MCF 10A (cell line): ENCODE measurements at regions not wholly inside any gene's neighbourhood (a gene's known extent, or its start where the extent isn't known, plus 50 kb on each side); places are given as distances from the start of the nearest gene placed in this dataset.

Experiments
- BruUV-seq: library from RNA; stranded (reverse); fragments of 400-500 nt; replicated peaks from 2 replicates; lab custom pipeline; 2021; lab: Mats Ljungman, UMichigan
- CTCF ChIA-PET: fragments of 300-600 bp; sonication (Branson Sonifier 250); formaldehyde crosslinking; extraction: SDS; loops from one replicate; lab custom pipeline; 2021; ENCODE audit warnings: antibody characterized with exemption, inconsistent platforms; lab: Yijun Ruan, JAX
- POLR2A ChIA-PET: fragments of 300-600, 350-650 bp; sonication (Branson Sonifier 250); formaldehyde crosslinking; extraction: SDS; loops from one replicate; lab custom pipeline; 2020; ENCODE audit warnings: antibody characterized with exemption, inconsistent platforms; lab: Yijun Ruan, JAX
- DNase-seq: peaks from one replicate; pipeline ENCODE4 v3.0.0-alpha.2; 2018; ENCODE audit not compliant: unreplicated experiment
- H3K27ac Mint-ChIP-seq: one replicate; pipeline ENCODE4 v1.8.0; 2022; ENCODE audit warnings: mild to moderate bottlenecking, low read depth, mixed read lengths; ENCODE audit not compliant: unreplicated experiment
- H3K27me3 Mint-ChIP-seq: one replicate; pipeline ENCODE4 v1.8.0; 2022; ENCODE audit warnings: mixed read lengths; ENCODE audit not compliant: insufficient read depth, unreplicated experiment
- H3K36me3 Mint-ChIP-seq: one replicate; pipeline ENCODE4 v1.8.0; 2022; ENCODE audit warnings: mild to moderate bottlenecking, moderate library complexity, mixed read lengths; ENCODE audit not compliant: insufficient read depth, unreplicated experiment
- H3K4me1 Mint-ChIP-seq: one replicate; pipeline ENCODE4 v1.8.0; 2022; ENCODE audit warnings: mixed read lengths; ENCODE audit not compliant: insufficient read depth, unreplicated experiment
- H3K4me3 Mint-ChIP-seq: one replicate; pipeline ENCODE4 v1.8.0; 2022; ENCODE audit warnings: mild to moderate bottlenecking, moderate library complexity, mixed read lengths; ENCODE audit not compliant: unreplicated experiment
- H3K9me3 Mint-ChIP-seq: one replicate; pipeline ENCODE4 v1.8.0; 2022; ENCODE audit warnings: mixed read lengths; ENCODE audit not compliant: unreplicated experiment
- CTCF ChIP-seq: fragments of 200-600 bp; IDR thresholded peaks from one replicate; pipeline ENCODE4 v1.8.0; 2022; ENCODE audit warnings: antibody characterized with exemption, mild to moderate bottlenecking; ENCODE audit not compliant: unreplicated experiment
- intact Hi-C: fragments of 100-400 bp; cut with micrococcal nuclease; formaldehyde crosslinking; loops from 2 replicates; pipeline ENCODE4 v1.14.1; 2022

GRCh38 chr3:74145277-74145676, 469.2 kb downstream of the CNTN3 start:
- no TSS peak for BruUV-seq
- H3K27me3 Mint-ChIP-seq: no peaks in the 10 kb centered on the region
- ChIA-PET POLR2A (no interaction called here), CTCF (no interaction called here)
- H3K4me1 Mint-ChIP-seq: no peaks in the 10 kb centered on the region
- H3K27ac Mint-ChIP-seq: no peak overlapping the region
- intact Hi-C loops: no loop called here
- H3K36me3 Mint-ChIP-seq: no peaks in the 10 kb centered on the region
- TF ChIP-seq CTCF: no peak
- no peak overlapping the region for H3K4me3 Mint-ChIP-seq
- no peak for DNase-seq
- peaks cover 9% of the 10 kb centered on the region for H3K9me3 Mint-ChIP-seq

- H3K36me3 Mint-ChIP-seq: no peaks in the 10 kb centered on the region
- no TSS peak for BruUV-seq
- ChIA-PET POLR2A (no interaction called here), CTCF (no interaction called here)
- no peak for DNase-seq
- TF ChIP-seq CTCF: no peak
- H3K4me1 Mint-ChIP-seq: no peaks in the 10 kb centered on the region
- no peak overlapping the region for H3K4me3 Mint-ChIP-seq
- no peak overlapping the region for H3K27ac Mint-ChIP-seq
- intact Hi-C loops: no loop called here
- H3K27me3 Mint-ChIP-seq: no peaks in the 10 kb centered on the region
- H3K9me3 Mint-ChIP-seq: peaks cover under 1% of the 10 kb centered on the region
Observed at GRCh38 chr3:74139648-74140047, 474.8 kb downstream of the CNTN3 start.

- ChIA-PET CTCF (no interaction called here), POLR2A (no interaction called here)
- Mint-ChIP-seq H3K36me3 (no peaks in the 10 kb centered on the region), H3K27me3 (no peaks in the 10 kb centered on the region), H3K9me3 (peaks cover 8% of the 10 kb centered on the region), H3K27ac (no peak overlapping the region), H3K4me3 (no peak overlapping the region), H3K4me1 (no peaks in the 10 kb centered on the region)
- intact Hi-C loops: no loop called here
- no peak for DNase-seq
- no peak for TF ChIP-seq CTCF
- no TSS peak for BruUV-seq
Observed at GRCh38 chr3:74137790-74138189, 476.7 kb downstream of the CNTN3 start.

GRCh38 chr3:74135808-74136207, 478.7 kb downstream of the CNTN3 start:
- no peaks in the 10 kb centered on the region for H3K36me3 Mint-ChIP-seq
- no peak overlapping the region for H3K4me3 Mint-ChIP-seq
- no peaks in the 10 kb centered on the region for H3K27me3 Mint-ChIP-seq
- no peak for TF ChIP-seq CTCF
- POLR2A ChIA-PET: no interaction called here
- BruUV-seq: no TSS peak
- no peak overlapping the region for H3K27ac Mint-ChIP-seq
- no peak for DNase-seq
- H3K4me1 Mint-ChIP-seq: no peaks in the 10 kb centered on the region
- CTCF ChIA-PET: no interaction called here
- intact Hi-C loops: no loop called here
- H3K9me3 Mint-ChIP-seq: peaks cover 21% of the 10 kb centered on the region
